ENCODE measurements at regions not wholly inside any gene's neighbourhood (a gene's known extent, or its start where the extent isn't known, plus 50 kb on each side); places are given as distances from the start of the nearest gene placed in this dataset.
"Not testable (repeated sequence)": the region's sequence is repeated elsewhere in the genome, so short reads cannot be mapped to it uniquely, and the experiment has no call there.

DNA sequence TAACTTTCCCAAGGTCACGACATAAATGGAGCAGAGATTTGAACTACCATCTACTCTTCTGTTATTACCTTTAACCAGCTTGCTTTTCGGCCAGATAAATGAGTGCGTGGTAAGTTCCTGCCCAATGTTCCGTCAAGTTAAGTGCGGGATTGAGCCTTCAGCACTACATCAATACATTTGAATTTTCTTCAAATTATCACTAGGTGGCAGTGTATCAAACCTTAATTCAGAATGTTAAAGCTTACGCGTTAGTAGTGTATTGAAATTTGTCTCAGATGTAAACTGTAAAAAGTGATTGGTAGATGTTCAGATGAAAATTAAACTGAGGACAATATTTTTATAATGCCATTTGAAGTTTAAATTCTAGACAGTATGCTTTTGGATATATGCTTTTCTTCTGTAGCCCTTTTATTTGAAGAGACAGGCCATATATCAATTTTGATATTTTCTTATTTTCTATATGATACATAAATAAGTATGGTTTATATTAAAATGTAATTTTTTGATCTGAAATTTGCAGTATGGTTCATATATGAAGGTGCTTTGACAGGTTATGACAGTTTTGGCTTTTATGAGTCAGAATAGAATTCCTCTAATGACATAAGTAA, 681.3 kb downstream of the ADCYAP1 start:
- in situ Hi-C loops (cut with HindIII; ENCODE audit: low pct_unique_long_range_greater_than_20kb, low sequenced_read_pairs), result no loop called here
- peak; percentile 62 for DNase-seq (ENCODE audit: low read depth, low spot score)

DNA sequence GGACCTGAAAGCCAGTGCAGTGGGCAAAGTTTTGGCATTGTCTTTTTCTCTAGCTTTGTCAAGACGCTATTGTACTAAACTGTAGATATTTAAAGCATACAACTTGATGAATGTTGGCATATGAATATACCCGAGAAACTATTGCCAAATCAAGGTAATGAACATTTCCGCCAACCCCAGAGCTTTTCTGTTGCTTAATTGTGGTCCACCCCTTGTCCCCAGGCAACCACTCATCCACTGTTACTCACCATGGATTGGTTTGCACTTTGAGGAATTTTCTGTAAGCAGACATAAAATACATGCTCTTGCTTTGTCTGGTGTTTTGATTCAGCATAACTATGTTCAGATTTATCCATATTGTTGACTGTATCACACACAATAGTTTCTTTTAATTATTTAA, 688.4 kb downstream of the ADCYAP1 start:
- in situ Hi-C loops (cut with HindIII; ENCODE audit: low pct_unique_long_range_greater_than_20kb, low sequenced_read_pairs), result no loop called here
- DNase-seq (ENCODE audit: low read depth, low spot score), result no peak

DNA sequence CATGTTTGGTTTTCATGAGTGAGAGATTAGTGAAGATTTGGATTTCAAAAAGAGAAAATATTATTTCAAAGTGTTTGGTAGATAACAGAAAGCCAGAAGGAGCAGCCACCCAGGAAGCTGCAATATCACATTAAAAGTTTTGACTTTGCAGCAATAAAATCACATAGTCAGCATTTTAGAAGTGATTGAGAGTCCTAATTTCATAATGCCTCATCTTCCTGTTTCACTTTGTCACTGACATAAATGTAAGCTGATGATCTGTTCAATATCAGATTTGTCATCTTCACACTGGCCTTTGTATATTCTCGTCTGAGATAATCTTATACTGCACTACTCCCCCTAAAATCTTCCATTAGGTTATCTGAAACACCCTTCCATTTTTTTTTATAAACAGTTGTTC, 690.5 kb downstream of the ADCYAP1 start:
- in situ Hi-C loops (cut with HindIII; ENCODE audit: low pct_unique_long_range_greater_than_20kb, low sequenced_read_pairs), result no loop called here

DNA sequence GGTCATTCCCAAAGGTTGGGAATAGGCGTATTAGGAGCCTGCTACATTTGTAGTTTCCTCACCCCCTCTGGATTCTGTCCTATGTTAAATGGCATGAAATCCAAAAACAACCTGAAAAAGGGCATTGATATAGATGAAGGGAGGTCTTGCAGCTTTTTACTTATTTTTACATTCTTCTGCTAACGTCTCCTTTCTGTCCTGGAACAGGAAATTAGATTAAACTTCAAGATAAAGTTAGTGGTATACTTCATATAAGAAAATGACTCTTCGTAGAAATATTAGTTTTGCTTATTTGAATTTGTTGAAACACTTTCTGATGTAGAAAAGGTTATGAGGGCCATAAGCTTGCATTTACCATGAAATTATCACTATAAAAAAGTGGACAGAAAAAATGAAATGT, 694.5 kb downstream of the ADCYAP1 start:
- DNase-seq (ENCODE audit: low read depth, low spot score), result no peak
- in situ Hi-C loops (cut with HindIII; ENCODE audit: low pct_unique_long_range_greater_than_20kb, low sequenced_read_pairs), result no loop called here

More for the DNA sequence above, 690.5 kb downstream of the ADCYAP1 start:
- no peak for DNase-seq (ENCODE audit: low read depth, low spot score)

DNA sequence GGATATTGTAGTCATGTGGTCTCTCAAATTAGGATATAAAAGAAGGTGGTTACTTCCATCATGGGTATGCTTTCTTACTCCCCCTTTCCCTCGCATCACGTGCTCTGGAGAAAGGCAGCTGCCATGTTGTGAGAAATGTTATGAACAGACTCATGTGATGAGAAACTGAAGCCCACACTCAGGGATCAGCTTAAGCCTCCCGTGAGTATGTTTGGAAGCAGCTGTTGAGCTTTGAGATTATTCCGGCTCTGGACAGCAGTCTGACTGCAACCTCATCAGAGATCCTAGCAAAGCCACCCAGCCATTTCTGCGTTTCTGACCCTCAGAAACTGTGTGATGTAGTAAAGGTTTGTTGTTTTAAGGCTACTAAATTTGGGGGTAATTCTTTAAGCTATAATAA, 700.1 kb downstream of the ADCYAP1 start:
- DNase-seq (ENCODE audit: low read depth, low spot score), result peak; percentile 4
- in situ Hi-C loops (cut with HindIII; ENCODE audit: low pct_unique_long_range_greater_than_20kb, low sequenced_read_pairs), result no loop called here

DNA sequence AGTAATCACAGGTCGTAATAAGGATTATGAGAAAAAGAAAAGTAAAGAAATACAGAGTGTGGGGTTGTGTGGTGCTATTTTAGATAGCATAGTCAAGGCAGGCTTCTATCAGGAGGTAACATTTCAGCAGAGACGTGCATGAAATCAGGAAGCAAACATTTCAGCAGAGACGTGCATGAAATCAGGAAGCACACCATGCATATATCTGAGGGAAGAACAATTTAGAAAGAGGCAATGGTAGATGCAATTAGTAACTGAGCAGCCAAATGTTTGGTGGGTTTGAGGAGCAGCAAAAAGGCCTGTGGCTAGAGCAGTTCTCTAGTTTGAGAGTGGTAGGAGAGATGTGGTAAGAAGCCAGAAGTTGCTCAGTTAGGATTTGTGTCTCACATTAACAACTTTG, 713.7 kb downstream of the ADCYAP1 start:
- in situ Hi-C loops (cut with HindIII; ENCODE audit: low pct_unique_long_range_greater_than_20kb, low sequenced_read_pairs), result no loop called here
- no peak for DNase-seq (ENCODE audit: low read depth, low spot score)

DNA sequence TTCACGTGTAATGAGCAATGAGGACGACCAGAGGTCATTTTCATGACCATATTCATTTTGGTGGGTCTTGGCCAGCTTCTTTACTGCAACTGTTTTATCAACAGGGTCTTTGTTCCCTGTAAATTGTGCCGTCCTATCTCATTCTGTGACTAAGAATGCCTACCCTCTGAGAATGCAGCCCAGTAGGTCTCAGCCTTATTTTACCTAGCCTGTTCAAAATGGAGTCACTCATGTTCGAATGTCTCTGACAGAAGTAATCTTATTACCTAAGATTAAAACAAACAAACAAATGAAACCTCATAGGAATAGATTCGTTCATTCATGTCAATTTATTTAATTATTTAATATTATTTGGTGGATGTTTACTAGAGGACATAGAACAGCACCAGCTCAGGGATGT, 714.8 kb downstream of the ADCYAP1 start:
- no peak for DNase-seq (ENCODE audit: low read depth, low spot score)
- in situ Hi-C loops (cut with HindIII; ENCODE audit: low pct_unique_long_range_greater_than_20kb, low sequenced_read_pairs), result no loop called here

DNA sequence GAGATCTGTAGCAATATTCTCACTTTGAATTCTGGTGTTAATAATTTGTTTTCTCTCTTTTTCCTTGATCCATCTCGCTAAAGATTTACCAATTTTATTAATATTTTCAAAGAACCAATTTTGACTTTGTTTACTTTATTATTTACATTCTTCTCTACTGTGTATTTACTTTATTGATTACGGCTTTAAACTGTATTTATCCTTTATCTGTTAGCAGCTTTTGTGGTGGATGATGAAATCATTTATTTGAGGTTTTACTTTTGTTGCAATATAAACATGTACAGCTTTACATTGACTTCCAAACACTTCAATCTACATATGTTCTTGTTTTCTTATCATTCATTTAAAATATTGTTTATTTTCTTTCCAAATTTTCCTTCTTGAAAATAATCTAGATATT, 719.9 kb downstream of the ADCYAP1 start:
- DNase-seq (ENCODE audit: low read depth, low spot score), result no peak
- in situ Hi-C loops (cut with HindIII; ENCODE audit: low pct_unique_long_range_greater_than_20kb, low sequenced_read_pairs), result no loop called here

DNA sequence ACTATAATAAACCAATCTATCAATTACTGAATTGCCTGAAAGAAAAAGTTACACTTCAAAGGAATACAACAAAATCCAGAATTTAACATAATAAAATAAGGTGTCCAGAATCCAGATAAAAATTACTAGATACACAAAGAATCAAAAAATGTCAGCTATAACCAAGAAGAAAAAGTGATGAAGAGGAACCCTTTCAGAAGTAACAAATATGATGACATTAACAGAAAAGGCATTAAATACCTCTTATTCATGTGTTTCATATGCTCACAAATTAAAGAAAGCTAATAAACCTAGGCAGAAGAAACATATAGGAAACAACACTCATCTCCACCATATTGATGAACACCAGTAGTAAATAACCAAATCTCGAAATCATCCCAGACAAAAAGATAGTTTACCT, 722.8 kb downstream of the ADCYAP1 start:
- in situ Hi-C loops (cut with HindIII; ENCODE audit: low pct_unique_long_range_greater_than_20kb, low sequenced_read_pairs), result no loop called here
- DNase-seq (ENCODE audit: low read depth, low spot score), result no peak

DNA sequence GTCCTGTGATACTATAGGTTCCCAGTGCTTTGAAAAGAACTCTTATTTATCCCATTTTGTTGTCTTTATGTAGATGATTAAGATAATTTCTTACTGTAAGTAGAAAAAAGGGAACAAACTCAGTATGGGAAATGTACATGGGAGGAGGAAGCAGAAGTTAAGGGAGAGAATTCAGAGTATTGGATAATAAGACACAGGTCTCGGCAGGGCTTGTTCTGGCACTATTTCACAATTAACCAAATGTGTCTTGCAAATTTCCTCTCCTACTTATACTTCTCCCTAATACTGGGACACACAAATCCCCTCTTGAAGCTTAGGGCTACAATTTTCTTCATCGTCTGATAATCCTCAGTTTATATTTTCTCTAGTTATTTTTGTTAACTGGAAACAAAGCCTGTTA, 744.0 kb downstream of the ADCYAP1 start:
- no peak for DNase-seq (ENCODE audit: low read depth, low spot score)
- in situ Hi-C loops (cut with HindIII; ENCODE audit: low pct_unique_long_range_greater_than_20kb, low sequenced_read_pairs), result no loop called here

DNA sequence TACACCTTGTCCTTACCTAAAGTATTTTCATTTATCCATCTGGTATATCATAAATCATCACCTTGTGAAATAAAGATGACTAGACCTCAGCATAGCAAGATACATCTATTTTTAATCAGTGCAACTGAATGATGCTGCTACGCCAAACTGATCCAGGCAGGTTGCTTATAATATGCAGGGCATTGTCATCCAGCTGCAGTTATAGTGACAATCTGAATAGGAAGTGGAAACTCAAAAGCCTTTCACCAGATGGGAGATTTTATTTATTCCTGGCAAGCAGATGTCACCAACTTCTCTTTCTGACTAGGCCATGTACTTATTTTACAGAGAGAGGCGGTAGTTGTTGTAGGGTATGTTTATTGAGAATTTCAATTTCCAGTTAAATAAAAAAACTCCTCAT, 747.3 kb downstream of the ADCYAP1 start:
- DNase-seq (ENCODE audit: low read depth, low spot score), result no peak
- in situ Hi-C loops (cut with HindIII; ENCODE audit: low pct_unique_long_range_greater_than_20kb, low sequenced_read_pairs), result no loop called here

DNA sequence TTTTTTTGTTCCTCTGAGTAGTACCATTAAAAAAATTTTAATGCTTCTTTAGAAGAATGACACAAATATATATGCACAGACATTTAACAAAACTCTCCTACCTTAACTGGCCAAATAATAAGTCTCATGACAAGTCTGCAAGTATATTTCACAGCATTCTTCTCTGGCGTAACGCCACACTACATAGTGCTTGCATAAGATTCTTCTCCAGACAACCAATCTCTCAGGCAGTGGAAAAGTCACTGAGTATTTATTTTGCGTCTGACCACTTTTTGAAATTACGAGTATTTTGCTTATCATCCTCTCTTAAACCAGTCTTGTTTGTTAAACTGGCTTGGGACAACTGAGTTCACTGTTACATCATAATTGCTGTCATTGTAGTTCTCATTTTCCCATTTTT, 749.2 kb downstream of the ADCYAP1 start:
- DNase-seq (ENCODE audit: low read depth, low spot score), result no peak
- in situ Hi-C loops (cut with HindIII; ENCODE audit: low pct_unique_long_range_greater_than_20kb, low sequenced_read_pairs), result no loop called here

DNA sequence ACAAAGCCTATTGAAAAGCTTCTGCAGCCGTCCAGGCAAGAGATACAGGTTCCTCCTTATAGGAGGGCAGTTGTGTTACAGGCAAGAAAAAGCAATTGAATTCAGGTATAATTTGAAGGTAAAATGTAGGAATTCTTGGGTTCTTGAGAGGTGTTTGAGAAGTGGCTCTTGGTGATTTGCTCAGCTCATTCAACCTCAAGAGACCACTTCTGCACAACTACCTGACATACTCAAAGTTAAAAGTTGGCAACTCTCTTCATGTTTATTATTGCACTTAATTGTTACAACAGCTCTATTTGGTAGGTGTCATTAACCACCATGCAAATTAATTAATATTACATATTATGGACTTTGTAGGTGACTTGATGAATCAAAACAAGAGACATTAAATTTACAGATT, 753.2 kb downstream of the ADCYAP1 start:
- in situ Hi-C loops (cut with HindIII; ENCODE audit: low pct_unique_long_range_greater_than_20kb, low sequenced_read_pairs), result no loop called here
- no peak for DNase-seq (ENCODE audit: low read depth, low spot score)

DNA sequence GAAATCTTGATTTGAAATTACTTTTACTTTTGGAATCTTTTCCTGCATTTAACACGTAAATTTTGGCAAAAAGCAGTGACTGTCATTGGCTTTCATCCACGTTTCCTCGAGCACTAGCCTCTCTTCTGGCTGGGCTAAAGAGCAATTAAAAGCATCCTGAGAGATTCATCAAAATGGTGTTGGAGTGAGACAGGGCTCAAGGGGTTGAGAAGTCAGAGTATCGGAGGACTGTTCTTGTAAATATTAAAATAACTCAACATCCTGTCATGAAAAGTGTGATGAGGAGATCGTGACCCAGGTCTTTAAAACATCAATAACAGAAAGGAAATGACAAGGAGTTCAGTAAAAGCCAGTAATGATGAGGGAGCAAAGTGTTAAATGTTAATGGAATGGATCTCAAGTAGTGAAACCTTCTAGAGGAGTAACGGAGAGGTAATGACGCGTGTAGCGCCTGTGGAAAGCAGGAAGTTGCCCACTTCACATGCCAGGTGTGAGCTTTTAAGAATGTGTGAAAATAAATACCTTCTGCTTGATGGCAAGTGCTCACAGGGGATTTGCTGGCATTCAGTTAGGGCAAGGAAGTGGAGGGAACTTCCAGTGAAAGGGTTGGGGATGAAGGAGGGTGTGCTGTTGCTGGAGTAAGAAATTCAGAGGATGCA, 754.4 kb downstream of the ADCYAP1 start:
- no peak for DNase-seq (ENCODE audit: low read depth, low spot score)

DNA sequence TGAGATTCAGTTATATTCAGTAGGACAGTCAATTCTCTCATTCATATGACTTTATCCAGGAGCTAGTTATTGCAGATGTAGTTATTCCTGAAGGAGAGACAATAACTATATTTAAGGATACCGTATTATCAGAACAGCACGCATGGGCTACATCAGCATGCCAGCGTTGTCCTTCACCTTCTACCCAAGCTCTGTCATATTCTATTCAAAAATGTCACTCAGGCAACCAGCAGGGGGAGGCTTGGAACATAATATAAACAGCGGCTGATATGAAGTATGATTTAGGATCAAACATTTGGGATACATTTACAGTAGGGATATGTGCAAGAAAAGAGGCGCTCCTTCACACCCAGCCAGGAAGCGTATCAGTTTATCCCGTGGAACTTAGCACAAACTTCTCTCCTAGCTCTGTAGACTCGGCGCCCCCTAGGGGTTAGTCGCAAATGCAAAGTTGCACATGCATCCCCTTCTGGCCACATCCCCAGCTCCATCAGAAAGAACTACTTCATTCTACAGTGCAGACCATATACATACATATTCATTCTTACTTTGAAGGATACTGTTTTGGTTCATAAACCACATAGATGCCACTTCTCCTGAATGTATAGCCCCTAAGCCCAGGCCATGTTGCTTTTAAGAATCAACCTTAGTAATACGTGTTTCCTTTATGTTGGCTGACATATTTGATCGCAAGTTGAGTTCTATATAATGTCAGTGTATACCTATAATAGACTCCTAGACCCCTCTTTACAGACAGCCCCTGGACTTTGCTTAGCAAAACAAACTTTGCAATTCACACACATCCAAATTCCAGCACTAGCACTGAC, 759.4 kb downstream of the ADCYAP1 start:
- in situ Hi-C loops (cut with HindIII; ENCODE audit: low pct_unique_long_range_greater_than_20kb, low sequenced_read_pairs), result no loop called here

More for the DNA sequence above, 754.4 kb downstream of the ADCYAP1 start:
- in situ Hi-C loops (cut with HindIII; ENCODE audit: low pct_unique_long_range_greater_than_20kb, low sequenced_read_pairs), result no loop called here

DNA sequence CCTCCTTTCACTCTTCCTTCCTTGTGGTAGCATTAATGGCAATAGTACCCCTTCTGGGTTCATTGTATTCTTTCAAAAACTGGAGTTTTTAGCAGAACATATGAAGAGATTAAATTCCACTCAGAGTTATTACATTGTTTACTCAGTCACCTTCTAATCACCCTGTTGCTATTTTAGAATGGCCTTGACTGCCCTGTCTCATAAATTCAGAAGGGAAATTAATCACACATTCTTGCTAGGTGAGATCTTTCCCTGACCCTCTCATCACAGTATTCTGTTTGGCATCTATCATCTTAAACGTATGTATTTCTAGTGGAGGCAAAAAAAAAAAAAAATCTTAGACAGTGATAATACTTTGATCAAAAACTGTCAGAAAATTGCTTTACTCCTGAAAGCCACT, 760.4 kb downstream of the ADCYAP1 start:
- in situ Hi-C loops (cut with HindIII; ENCODE audit: low pct_unique_long_range_greater_than_20kb, low sequenced_read_pairs), result no loop called here
- no peak for DNase-seq (ENCODE audit: low read depth, low spot score)

More for the DNA sequence above, 759.4 kb downstream of the ADCYAP1 start:
- peak; percentile 76 for DNase-seq (ENCODE audit: low read depth, low spot score)

DNA sequence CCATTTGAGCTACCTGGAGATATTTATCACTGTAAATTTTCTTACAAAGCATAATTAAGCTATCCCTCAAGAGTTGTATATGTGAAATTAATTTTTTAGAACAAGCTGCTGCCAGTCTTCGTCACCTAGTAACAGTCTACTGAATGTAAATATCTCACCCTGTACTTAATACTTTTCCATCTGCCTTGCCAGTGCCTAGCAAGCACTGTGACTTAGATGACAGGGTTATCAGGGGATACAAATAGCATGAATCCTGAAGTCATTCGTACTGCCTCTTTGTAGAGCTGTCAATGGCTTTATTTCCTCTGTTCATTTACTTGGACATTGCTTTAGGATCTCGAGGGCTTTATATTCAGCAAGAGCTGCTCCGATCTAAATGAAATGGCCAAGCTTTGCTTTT, 763.6 kb downstream of the ADCYAP1 start:
- no peak for DNase-seq (ENCODE audit: low read depth, low spot score)
- in situ Hi-C loops (cut with HindIII; ENCODE audit: low pct_unique_long_range_greater_than_20kb, low sequenced_read_pairs), result no loop called here

DNA sequence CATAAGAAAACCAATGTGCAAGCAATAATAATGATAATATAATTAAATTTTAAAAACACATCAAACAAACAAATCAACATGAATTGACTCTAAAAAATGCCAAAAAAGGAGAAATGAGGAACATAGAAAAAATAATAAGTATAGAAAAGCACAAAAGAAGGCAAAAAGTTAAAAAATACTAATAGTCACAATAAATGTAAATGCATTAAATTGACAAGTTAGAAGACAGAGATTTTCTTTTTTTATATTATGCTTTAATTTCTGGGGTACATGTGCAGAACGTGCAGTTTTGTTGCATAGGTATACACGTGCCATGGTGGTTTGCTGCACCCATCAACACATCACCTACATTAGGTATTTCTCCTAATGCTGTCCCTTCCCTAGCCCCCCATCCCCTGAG, 767.0 kb downstream of the ADCYAP1 start:
- not testable (repeated sequence) for DNase-seq (ENCODE audit: low read depth, low spot score)

DNA sequence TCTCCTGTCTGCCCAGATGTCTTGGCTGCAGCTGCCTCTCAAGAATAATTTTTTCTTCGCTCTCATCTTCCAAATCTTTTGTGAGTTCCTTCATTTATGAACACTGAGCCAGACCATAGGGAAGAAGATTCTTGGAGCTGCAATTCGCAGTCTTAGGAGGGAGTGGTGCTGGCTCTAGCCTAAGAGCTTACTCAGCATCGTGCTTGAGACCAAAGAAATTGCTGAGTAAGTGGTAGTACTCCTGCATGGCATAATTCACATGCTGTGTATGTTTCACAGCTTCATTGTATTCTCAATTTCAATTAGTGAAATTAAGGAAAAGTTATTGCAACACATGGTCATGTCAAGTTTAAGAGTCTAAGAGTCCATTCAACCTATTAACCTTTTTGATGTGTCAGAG, 771.7 kb downstream of the ADCYAP1 start:
- DNase-seq (ENCODE audit: low read depth, low spot score), result no peak
- in situ Hi-C loops (cut with HindIII; ENCODE audit: low pct_unique_long_range_greater_than_20kb, low sequenced_read_pairs), result no loop called here

More for the DNA sequence above, 767.0 kb downstream of the ADCYAP1 start:
- in situ Hi-C loops (cut with HindIII; ENCODE audit: low pct_unique_long_range_greater_than_20kb, low sequenced_read_pairs), result not testable (repeated sequence)
